Ovary (tissue), 3 donors: ENCODE measurements at regions not wholly inside any gene's neighbourhood (a gene's known extent, or its start where the extent isn't known, plus 50 kb on each side); places are given as distances from the start of the nearest gene placed in this dataset.

Experiments used
- POLR2A ChIP-seq: fragments of 450-650 bp; IDR thresholded peaks from one replicate; pipeline ENCODE4 v1.6.1; 2017; ENCODE audit warnings: antibody characterized with exemption, mild to moderate bottlenecking, moderate library complexity
- TF ChIP-seq, protein P1 (sequence below), 3 donors: fragments of 450-650 bp in 2 of 3; fragments of 200-600 bp in 1 of 3; IDR thresholded peaks; one replicate each; pipeline versions ENCODE4 v1.5.1 to v1.8.0; 2016 to 2022; ENCODE audit warnings: antibody characterized with exemption in 3 of 3, mild to moderate bottlenecking in 1 of 3
- donor health status: DM: no; HTN: no; CAD: no.

DNA sequence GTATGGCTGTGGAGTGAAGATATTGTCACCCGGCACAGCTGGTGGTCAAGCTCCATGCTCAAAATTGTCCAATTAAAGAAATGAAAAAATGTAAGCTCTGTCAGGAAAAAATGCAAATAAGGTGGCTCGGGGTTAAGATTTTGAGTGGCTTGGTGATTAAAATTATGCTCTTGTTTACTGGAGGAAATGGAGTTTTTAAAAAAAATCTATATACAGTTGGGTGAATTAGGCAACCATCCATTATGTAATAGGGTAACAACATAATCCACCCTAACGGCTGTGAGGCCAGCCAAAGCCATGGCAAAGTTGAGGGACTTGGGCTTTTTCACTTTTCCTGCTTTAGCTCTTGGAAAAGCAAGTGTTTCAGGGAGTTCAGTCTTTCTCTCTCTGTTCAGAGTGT lies 260.8 kb upstream of the HABP2 start:
- TF ChIP-seq, protein P1, sequence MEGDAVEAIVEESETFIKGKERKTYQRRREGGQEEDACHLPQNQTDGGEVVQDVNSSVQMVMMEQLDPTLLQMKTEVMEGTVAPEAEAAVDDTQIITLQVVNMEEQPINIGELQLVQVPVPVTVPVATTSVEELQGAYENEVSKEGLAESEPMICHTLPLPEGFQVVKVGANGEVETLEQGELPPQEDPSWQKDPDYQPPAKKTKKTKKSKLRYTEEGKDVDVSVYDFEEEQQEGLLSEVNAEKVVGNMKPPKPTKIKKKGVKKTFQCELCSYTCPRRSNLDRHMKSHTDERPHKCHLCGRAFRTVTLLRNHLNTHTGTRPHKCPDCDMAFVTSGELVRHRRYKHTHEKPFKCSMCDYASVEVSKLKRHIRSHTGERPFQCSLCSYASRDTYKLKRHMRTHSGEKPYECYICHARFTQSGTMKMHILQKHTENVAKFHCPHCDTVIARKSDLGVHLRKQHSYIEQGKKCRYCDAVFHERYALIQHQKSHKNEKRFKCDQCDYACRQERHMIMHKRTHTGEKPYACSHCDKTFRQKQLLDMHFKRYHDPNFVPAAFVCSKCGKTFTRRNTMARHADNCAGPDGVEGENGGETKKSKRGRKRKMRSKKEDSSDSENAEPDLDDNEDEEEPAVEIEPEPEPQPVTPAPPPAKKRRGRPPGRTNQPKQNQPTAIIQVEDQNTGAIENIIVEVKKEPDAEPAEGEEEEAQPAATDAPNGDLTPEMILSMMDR (IDR thresholded peaks at IDR 0.05): no peak
- TF ChIP-seq POLR2A: no peak
